Mesothelial cell of epicardium (in vitro differentiated cells): ENCODE measurements at regions not wholly inside any gene's neighbourhood (a gene's known extent, or its start where the extent isn't known, plus 50 kb on each side); places are given as distances from the start of the nearest gene placed in this dataset.

Source experiments
- DNase-seq, 2 experiments: peaks; one replicate each; pipeline ENCODE4 v3.0.0; 2021; ENCODE audit warnings: low spot score in 2 of 2; ENCODE audit not compliant: unreplicated experiment in 2 of 2
- H3K27ac Mint-ChIP-seq: 2 replicates; pipeline ENCODE4 v1.8.0; 2021; ENCODE audit warnings: mixed read lengths
- H3K27me3 Mint-ChIP-seq: 2 replicates; pipeline ENCODE4 v1.8.0; 2021; ENCODE audit warnings: low read depth, mixed read lengths
- H3K36me3 Mint-ChIP-seq: 2 replicates; pipeline ENCODE4 v1.8.0; 2021; ENCODE audit warnings: mixed read lengths
- H3K4me1 Mint-ChIP-seq: 2 replicates; pipeline ENCODE4 v1.8.0; 2021; ENCODE audit warnings: mixed read lengths
- H3K4me3 Mint-ChIP-seq: 2 replicates; pipeline ENCODE4 v1.8.0; 2021; ENCODE audit warnings: mild to moderate bottlenecking, moderate library complexity, mixed read lengths
- H3K9me3 Mint-ChIP-seq: 2 replicates; pipeline ENCODE4 v1.8.0; 2021; ENCODE audit warnings: mixed read lengths
- TF ChIP-seq, protein P1 (sequence below): fragments of 200-600 bp; sonication (generic); IDR thresholded peaks from one replicate; pipeline ENCODE4 v1.5.0; 2021; ENCODE audit warnings: antibody characterized with exemption; ENCODE audit not compliant: unreplicated experiment

DNA sequence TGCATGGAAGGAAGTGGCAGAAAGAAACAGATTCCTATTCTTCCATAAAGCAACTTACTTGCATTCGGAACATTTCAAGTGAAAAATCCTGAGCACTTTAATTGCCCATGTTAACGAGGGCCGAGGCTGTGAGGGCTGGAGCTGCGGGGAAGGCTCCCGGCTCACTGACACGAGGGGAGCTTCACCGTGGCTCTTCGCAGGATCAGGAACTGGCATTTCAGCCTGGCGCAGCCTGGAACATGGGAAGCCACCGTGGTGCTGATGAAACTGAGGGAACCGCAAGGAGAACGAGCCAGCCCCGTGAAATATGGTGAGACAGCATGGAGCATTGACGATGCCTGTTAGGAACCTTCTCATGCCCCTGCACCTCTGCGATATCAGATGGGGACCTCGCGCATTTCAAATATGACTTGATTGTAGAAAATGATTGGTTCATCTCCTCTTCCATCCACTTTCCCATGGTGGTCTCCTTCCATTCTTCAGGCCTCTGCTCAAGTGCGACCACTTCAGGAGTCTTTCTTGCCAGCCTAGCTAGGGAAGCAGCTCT, 236.9 kb downstream of the TBXT start:
- Mint-ChIP-seq H3K36me3 (no peaks in the 10 kb centered on the region), H3K4me3 (no peak overlapping the region), H3K4me1 (no peaks in the 10 kb centered on the region), H3K27me3 (peaks cover 77% of the 10 kb centered on the region), H3K9me3 (peaks cover 3% of the 10 kb centered on the region), H3K27ac (no peak overlapping the region)
- no peak for DNase-seq
- TF ChIP-seq, protein P1, sequence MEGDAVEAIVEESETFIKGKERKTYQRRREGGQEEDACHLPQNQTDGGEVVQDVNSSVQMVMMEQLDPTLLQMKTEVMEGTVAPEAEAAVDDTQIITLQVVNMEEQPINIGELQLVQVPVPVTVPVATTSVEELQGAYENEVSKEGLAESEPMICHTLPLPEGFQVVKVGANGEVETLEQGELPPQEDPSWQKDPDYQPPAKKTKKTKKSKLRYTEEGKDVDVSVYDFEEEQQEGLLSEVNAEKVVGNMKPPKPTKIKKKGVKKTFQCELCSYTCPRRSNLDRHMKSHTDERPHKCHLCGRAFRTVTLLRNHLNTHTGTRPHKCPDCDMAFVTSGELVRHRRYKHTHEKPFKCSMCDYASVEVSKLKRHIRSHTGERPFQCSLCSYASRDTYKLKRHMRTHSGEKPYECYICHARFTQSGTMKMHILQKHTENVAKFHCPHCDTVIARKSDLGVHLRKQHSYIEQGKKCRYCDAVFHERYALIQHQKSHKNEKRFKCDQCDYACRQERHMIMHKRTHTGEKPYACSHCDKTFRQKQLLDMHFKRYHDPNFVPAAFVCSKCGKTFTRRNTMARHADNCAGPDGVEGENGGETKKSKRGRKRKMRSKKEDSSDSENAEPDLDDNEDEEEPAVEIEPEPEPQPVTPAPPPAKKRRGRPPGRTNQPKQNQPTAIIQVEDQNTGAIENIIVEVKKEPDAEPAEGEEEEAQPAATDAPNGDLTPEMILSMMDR = no peak

- H3K9me3 Mint-ChIP-seq = no peaks in the 10 kb centered on the region
- H3K27me3 Mint-ChIP-seq = peaks cover 71% of the 10 kb centered on the region
- no peak for DNase-seq
- no peak overlapping the region for H3K27ac Mint-ChIP-seq
- no peaks in the 10 kb centered on the region for H3K36me3 Mint-ChIP-seq
- H3K4me1 Mint-ChIP-seq = no peaks in the 10 kb centered on the region
- H3K4me3 Mint-ChIP-seq = no peak overlapping the region
- TF ChIP-seq, protein P1 = no peak
These were observed 238.0 kb downstream of the TBXT start for GRCh38 chr6:165929607-165930006.

DNA sequence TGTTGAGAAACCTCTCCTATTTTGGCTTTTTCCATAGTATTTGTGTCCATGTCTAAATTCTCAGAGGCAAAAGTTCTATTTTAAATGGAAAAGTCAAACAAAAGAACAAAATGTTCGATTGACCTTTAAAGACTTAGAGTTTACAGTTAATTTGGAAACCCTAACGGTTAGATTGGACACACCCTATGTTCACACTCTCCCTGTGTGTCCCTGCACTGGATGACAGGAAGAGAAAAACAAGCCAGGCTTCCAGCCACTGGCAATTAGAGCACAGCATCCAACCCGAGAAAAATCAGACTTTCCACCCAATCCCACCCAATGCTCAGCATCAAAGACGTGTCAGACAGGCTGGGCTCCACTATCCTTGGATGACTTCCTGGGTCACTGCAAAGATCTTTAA, 241.3 kb downstream of the TBXT start:
- no peaks in the 10 kb centered on the region for H3K9me3 Mint-ChIP-seq
- H3K4me3 Mint-ChIP-seq = no peak overlapping the region
- H3K27ac Mint-ChIP-seq = no peak overlapping the region
- TF ChIP-seq, protein P1 = no peak
- peaks cover 69% of the 10 kb centered on the region for H3K27me3 Mint-ChIP-seq
- H3K4me1 Mint-ChIP-seq = no peaks in the 10 kb centered on the region
- DNase-seq = no peak
- no peaks in the 10 kb centered on the region for H3K36me3 Mint-ChIP-seq

- Mint-ChIP-seq H3K27me3 (peaks cover 63% of the 10 kb centered on the region), H3K4me1 (no peaks in the 10 kb centered on the region), H3K4me3 (no peak overlapping the region), H3K9me3 (no peaks in the 10 kb centered on the region), H3K27ac (no peak overlapping the region), H3K36me3 (no peaks in the 10 kb centered on the region)
- TF ChIP-seq, protein P1 = no peak
- DNase-seq = no peak
These were observed 242.0 kb downstream of the TBXT start for GRCh38 chr6:165925474-165926156.

DNA sequence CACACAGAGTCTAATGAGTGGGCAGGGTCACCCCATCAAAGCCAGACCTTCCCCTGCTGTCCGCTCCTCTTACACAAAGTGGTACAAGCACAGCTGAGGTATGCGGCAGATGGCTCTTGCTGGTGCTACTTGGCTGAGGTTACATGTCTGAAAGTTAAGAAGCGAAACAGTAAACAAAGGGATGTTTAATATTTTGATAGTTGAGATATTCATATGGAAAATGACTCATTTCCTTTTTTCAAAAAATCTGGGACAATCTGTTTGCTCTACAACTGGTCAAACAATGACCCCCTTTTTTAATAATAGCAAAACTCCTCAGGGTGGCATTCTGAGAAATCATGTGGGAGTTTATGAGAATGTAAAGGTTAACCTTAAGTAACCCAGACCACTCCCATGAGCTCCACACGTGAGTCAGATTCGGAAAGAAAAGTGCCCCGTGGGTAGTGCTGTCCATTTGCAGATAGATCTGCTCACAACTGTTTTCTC, 245.3 kb downstream of the TBXT start:
- Mint-ChIP-seq H3K4me3 (no peak overlapping the region), H3K27me3 (peaks cover 51% of the 10 kb centered on the region), H3K36me3 (no peaks in the 10 kb centered on the region), H3K9me3 (no peaks in the 10 kb centered on the region), H3K27ac (no peak overlapping the region), H3K4me1 (no peaks in the 10 kb centered on the region)
- DNase-seq = no peak
- TF ChIP-seq, protein P1 = no peak
